ENCODE measurements at regions not wholly inside any gene's neighbourhood (a gene's known extent, or its start where the extent isn't known, plus 50 kb on each side); places are given as distances from the start of the nearest gene placed in this dataset.

DNA sequence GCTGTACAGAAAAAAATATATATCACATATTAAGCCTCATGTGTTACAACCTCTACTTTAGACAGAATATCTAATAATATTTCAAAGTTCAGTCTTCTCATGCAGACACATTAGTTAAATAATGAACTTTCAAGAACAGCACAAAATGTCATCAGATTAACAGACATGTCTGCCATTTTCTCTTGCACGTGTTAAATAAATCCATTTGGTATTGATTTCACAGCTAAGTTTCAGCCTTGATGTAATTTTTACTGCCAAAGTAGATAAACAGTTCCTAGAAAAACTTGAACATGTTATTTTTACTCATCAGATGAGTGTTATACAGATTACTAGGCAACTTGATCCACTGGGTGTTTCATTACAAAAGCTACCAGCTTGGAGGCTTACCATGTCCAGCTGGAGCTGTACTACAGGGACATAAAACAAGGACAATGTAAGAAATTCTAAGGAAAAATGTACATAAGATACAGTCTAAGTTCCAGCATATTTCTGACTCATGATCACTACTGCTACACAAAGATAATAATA lies 290.7 kb upstream of the DDX18 start:
- TF ChIP-seq POLR2A (IDR thresholded peaks at IDR 0.05) (no peak), POLR2AphosphoS5 (IDR thresholded peaks at IDR 0.05) (no peak)
- TF ChIP-seq, protein P1, sequence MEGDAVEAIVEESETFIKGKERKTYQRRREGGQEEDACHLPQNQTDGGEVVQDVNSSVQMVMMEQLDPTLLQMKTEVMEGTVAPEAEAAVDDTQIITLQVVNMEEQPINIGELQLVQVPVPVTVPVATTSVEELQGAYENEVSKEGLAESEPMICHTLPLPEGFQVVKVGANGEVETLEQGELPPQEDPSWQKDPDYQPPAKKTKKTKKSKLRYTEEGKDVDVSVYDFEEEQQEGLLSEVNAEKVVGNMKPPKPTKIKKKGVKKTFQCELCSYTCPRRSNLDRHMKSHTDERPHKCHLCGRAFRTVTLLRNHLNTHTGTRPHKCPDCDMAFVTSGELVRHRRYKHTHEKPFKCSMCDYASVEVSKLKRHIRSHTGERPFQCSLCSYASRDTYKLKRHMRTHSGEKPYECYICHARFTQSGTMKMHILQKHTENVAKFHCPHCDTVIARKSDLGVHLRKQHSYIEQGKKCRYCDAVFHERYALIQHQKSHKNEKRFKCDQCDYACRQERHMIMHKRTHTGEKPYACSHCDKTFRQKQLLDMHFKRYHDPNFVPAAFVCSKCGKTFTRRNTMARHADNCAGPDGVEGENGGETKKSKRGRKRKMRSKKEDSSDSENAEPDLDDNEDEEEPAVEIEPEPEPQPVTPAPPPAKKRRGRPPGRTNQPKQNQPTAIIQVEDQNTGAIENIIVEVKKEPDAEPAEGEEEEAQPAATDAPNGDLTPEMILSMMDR (IDR thresholded peaks at IDR 0.05) = no peak

Data from suprapubic skin (tissue), 4 donors.